ENCODE measurements at regions not wholly inside any gene's neighbourhood (a gene's known extent, or its start where the extent isn't known, plus 50 kb on each side); places are given as distances from the start of the nearest gene placed in this dataset.
"Not testable (repeated sequence)": the region's sequence is repeated elsewhere in the genome, so short reads cannot be mapped to it uniquely, and the experiment has no call there.

- Mint-ChIP-seq H3K4me3 (peak overlapping the region; percentile 57), H3K27ac (peak overlapping the region; percentile 55)
- not testable (repeated sequence) for H3K36me3 Mint-ChIP-seq (ENCODE audit: low read depth); H3K27me3 Mint-ChIP-seq; DNase-seq; H3K9me3 Mint-ChIP-seq; H3K4me1 Mint-ChIP-seq (ENCODE audit: low read depth)
Observed at GRCh38 chr7:97928844-97929243, 56.6 kb upstream of the ASNS start.

- not testable (repeated sequence) for H3K4me1 Mint-ChIP-seq (ENCODE audit: low read depth); H3K27me3 Mint-ChIP-seq; H3K36me3 Mint-ChIP-seq (ENCODE audit: low read depth); H3K9me3 Mint-ChIP-seq
- peak; percentile 85 for DNase-seq
- Mint-ChIP-seq H3K27ac (peak overlapping the region; percentile 55), H3K4me3 (peak overlapping the region; percentile 65)
Observed at GRCh38 chr7:97927790-97928748, 55.9 kb upstream of the ASNS start.
